ENCODE measurements at regions not wholly inside any gene's neighbourhood (a gene's known extent, or its start where the extent isn't known, plus 50 kb on each side); places are given as distances from the start of the nearest gene placed in this dataset.

DNA sequence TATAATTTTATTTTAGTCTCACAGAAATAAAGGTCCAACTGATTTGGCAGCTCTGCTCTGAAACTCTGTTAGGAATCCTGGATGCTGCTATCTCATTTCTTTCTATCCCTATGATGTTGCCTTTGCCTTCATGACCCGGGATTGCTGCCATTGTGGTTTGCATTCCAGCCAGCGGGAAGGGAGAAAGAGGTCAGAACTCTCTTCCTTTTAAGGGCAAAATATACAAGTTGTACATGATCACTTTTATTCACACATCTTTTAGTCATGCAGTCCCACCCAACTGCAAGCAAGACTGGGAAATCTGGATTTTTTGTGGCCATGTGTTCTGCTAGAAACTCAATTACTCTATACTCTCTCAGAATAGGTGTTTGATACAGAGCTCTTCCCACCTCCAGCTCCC is 263.1 kb upstream of the ZFP64 start:
- Histone ChIP-seq H3K27ac (ENCODE audit: low read depth, low read length) (no peak overlapping the region), H3K9me2 (ENCODE audit: insufficient read depth) (no peaks in the 10 kb centered on the region), H4K20me1 (ENCODE audit: insufficient read depth) (no peaks in the 10 kb centered on the region), H3K36me3 (ENCODE audit: control insufficient read depth in 1 of 2, insufficient read depth in 2 of 2, low read length in 2 of 2) (no peaks in the 10 kb centered on the region), H3K4me1 (ENCODE audit: control insufficient read depth in 1 of 2, insufficient read depth in 2 of 2, low read length in 2 of 2) (no peaks in the 10 kb centered on the region), H3K79me2 (ENCODE audit: insufficient read depth, low read length) (no peaks in the 10 kb centered on the region), H3K4me2 (ENCODE audit: low read length) (no peak overlapping the region), H2AFZ (ENCODE audit: low read depth, low read length, poor library complexity, severe bottlenecking) (no peak overlapping the region), H3K27me3 (ENCODE audit: insufficient read depth, low read length) (no peaks in the 10 kb centered on the region), H3K4me3 (replicated peaks in 1 of 2; ENCODE audit: low read depth in 1 of 2, low read length in 2 of 2) (no peak overlapping the region), H3K9ac (ENCODE audit: low read length) (no peak overlapping the region), H3K9me3 (ENCODE audit: control insufficient read depth in 1 of 2, insufficient read depth in 1 of 2, low read depth in 1 of 2, low read length in 2 of 2) (no peaks in the 10 kb centered on the region)
- BruUV-seq (replicated peaks) = no TSS peak
- CTCF ChIA-PET = no interaction called here
- intact Hi-C loops (cut with micrococcal nuclease) = no loop called here
- DNase-seq (ENCODE audit: low read depth, low spot score) (no peak), ATAC-seq (no peak)
- POLR2A ChIA-PET = no interaction called here
- TF ChIP-seq RAD21 (IDR thresholded peaks at IDR 0.05; ENCODE audit: low read depth) (no peak), EGR1 (IDR thresholded peaks at IDR 0.05; ENCODE audit: low read depth) (no peak), ZNF274 (IDR thresholded peaks at IDR 0.05; ENCODE audit: low read depth, low read length) (no peak), CBX3 (IDR thresholded peaks at IDR 0.05; ENCODE audit: low read depth) (no peak), FOSL1 (IDR thresholded peaks at IDR 0.05; ENCODE audit: low read depth) (no peak), EZH2 (IDR thresholded peaks at IDR 0.05) (no peak), ELF1 (IDR thresholded peaks at IDR 0.05; ENCODE audit: borderline replicate concordance, low read depth) (no peak), JUND (IDR thresholded peaks at IDR 0.05) (no peak), TCF7L2 (IDR thresholded peaks at IDR 0.05; ENCODE audit: borderline replicate concordance, extremely low read depth, insufficient read depth, insufficient read length) (no peak), POLR2A (IDR thresholded peaks at IDR 0.05; ENCODE audit: borderline replicate concordance, extremely low read depth, insufficient read depth, insufficient read length) (no peak), YY1 (IDR thresholded peaks at IDR 0.05; ENCODE audit: extremely low read depth, insufficient replicate concordance, low read depth, low read length) (no peak)
- TF ChIP-seq, protein P1, sequence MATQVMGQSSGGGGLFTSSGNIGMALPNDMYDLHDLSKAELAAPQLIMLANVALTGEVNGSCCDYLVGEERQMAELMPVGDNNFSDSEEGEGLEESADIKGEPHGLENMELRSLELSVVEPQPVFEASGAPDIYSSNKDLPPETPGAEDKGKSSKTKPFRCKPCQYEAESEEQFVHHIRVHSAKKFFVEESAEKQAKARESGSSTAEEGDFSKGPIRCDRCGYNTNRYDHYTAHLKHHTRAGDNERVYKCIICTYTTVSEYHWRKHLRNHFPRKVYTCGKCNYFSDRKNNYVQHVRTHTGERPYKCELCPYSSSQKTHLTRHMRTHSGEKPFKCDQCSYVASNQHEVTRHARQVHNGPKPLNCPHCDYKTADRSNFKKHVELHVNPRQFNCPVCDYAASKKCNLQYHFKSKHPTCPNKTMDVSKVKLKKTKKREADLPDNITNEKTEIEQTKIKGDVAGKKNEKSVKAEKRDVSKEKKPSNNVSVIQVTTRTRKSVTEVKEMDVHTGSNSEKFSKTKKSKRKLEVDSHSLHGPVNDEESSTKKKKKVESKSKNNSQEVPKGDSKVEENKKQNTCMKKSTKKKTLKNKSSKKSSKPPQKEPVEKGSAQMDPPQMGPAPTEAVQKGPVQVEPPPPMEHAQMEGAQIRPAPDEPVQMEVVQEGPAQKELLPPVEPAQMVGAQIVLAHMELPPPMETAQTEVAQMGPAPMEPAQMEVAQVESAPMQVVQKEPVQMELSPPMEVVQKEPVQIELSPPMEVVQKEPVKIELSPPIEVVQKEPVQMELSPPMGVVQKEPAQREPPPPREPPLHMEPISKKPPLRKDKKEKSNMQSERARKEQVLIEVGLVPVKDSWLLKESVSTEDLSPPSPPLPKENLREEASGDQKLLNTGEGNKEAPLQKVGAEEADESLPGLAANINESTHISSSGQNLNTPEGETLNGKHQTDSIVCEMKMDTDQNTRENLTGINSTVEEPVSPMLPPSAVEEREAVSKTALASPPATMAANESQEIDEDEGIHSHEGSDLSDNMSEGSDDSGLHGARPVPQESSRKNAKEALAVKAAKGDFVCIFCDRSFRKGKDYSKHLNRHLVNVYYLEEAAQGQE (IDR thresholded peaks at IDR 0.05; ENCODE audit: low read depth) = no peak
- TF ChIP-seq, protein P2, sequence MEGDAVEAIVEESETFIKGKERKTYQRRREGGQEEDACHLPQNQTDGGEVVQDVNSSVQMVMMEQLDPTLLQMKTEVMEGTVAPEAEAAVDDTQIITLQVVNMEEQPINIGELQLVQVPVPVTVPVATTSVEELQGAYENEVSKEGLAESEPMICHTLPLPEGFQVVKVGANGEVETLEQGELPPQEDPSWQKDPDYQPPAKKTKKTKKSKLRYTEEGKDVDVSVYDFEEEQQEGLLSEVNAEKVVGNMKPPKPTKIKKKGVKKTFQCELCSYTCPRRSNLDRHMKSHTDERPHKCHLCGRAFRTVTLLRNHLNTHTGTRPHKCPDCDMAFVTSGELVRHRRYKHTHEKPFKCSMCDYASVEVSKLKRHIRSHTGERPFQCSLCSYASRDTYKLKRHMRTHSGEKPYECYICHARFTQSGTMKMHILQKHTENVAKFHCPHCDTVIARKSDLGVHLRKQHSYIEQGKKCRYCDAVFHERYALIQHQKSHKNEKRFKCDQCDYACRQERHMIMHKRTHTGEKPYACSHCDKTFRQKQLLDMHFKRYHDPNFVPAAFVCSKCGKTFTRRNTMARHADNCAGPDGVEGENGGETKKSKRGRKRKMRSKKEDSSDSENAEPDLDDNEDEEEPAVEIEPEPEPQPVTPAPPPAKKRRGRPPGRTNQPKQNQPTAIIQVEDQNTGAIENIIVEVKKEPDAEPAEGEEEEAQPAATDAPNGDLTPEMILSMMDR (IDR thresholded peaks at IDR 0.05 in 2 of 3, conservative IDR thresholded peaks at IDR 0.05 in 1 of 3; ENCODE audit: borderline replicate concordance in 1 of 3, insufficient read depth in 1 of 3, low read depth in 2 of 3, low read length in 2 of 3) = no peak
- TF ChIP-seq, protein P3, sequence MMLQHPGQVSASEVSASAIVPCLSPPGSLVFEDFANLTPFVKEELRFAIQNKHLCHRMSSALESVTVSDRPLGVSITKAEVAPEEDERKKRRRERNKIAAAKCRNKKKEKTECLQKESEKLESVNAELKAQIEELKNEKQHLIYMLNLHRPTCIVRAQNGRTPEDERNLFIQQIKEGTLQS (IDR thresholded peaks at IDR 0.05) = no peak
- RAD21 ChIA-PET (ENCODE audit: low non-redundant PET in 1 of 2, low total read pairs in 2 of 2, uncharacterized antibody in 2 of 2, unreplicated experiment in 2 of 2) = no interaction called here

All from HCT116 (cell line).